Progenitor cell of endocrine pancreas (in vitro differentiated cells): ENCODE measurements at regions not wholly inside any gene's neighbourhood (a gene's known extent, or its start where the extent isn't known, plus 50 kb on each side); places are given as distances from the start of the nearest gene placed in this dataset.

Experiments used
- DNase-seq: peaks from one replicate; pipeline ENCODE4 v3.0.0; 2021; ENCODE audit warnings: low spot score; ENCODE audit not compliant: unreplicated experiment
- H3K27ac Mint-ChIP-seq: 2 replicates; pipeline ENCODE4 v1.8.0; 2021; ENCODE audit warnings: mild to moderate bottlenecking, moderate library complexity, mixed read lengths
- H3K27me3 Mint-ChIP-seq: 2 replicates; pipeline ENCODE4 v1.8.0; 2021; ENCODE audit warnings: mixed read lengths
- H3K36me3 Mint-ChIP-seq: 2 replicates; pipeline ENCODE4 v1.8.0; 2022; ENCODE audit warnings: mixed read lengths; ENCODE audit not compliant: insufficient read depth
- H3K4me1 Mint-ChIP-seq: 2 replicates; pipeline ENCODE4 v1.8.0; 2021; ENCODE audit warnings: low read depth, mixed read lengths
- H3K4me3 Mint-ChIP-seq: 2 replicates; pipeline ENCODE4 v1.8.0; 2021; ENCODE audit warnings: low read depth, mild to moderate bottlenecking, moderate library complexity, mixed read lengths
- H3K9me3 Mint-ChIP-seq: 2 replicates; pipeline ENCODE4 v1.8.0; 2021; ENCODE audit warnings: low read depth, mixed read lengths
- CTCF ChIP-seq: fragments of 200-600 bp; sonication (generic); IDR thresholded peaks from one replicate; pipeline ENCODE4 v1.5.0; 2021; ENCODE audit warnings: antibody characterized with exemption, mild to moderate bottlenecking; ENCODE audit not compliant: unreplicated experiment

- peaks cover 3% of the 10 kb centered on the region for H3K36me3 Mint-ChIP-seq
- no peak for TF ChIP-seq CTCF
- no peaks in the 10 kb centered on the region for H3K4me1 Mint-ChIP-seq
- H3K9me3 Mint-ChIP-seq: peaks cover 37% of the 10 kb centered on the region
- no peak overlapping the region for H3K4me3 Mint-ChIP-seq
- no peaks in the 10 kb centered on the region for H3K27me3 Mint-ChIP-seq
- no peak overlapping the region for H3K27ac Mint-ChIP-seq
- DNase-seq: no peak
Observed at GRCh38 chr19:22914646-22915045, 82.6 kb downstream of the ZNF723 start.

GRCh38 chr19:22918221-22918620, 84.8 kb downstream of the ZNF728 start:
- H3K9me3 Mint-ChIP-seq: peaks cover 50% of the 10 kb centered on the region
- peaks cover 4% of the 10 kb centered on the region for H3K36me3 Mint-ChIP-seq
- H3K4me1 Mint-ChIP-seq: no peaks in the 10 kb centered on the region
- H3K4me3 Mint-ChIP-seq: no peak overlapping the region
- no peak overlapping the region for H3K27ac Mint-ChIP-seq
- DNase-seq: no peak
- H3K27me3 Mint-ChIP-seq: no peaks in the 10 kb centered on the region
- TF ChIP-seq CTCF: no peak

DNA sequence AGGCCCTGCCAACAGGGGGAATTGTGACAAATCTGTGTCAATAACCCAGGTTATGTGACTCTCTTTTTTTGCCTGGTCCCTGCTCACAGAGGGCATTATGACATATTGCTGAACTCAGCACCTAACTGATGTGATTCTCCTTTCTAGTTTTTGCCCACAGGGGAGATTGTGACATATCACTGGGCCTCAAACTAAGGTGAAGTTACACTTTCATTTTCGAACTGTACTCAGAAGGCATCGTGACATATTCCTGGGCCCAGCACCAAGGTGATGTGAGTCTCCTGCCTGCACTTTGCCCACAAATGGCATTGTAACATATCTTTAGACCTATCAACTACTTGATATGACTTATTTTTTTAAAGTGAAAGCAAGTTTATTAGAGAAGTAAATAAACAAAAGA, 83.0 kb downstream of the ZNF728 start:
- H3K4me3 Mint-ChIP-seq: no peak overlapping the region
- H3K27me3 Mint-ChIP-seq: no peaks in the 10 kb centered on the region
- TF ChIP-seq CTCF: no peak
- no peak for DNase-seq
- H3K9me3 Mint-ChIP-seq: peaks cover 58% of the 10 kb centered on the region
- H3K36me3 Mint-ChIP-seq: peaks cover 4% of the 10 kb centered on the region
- H3K27ac Mint-ChIP-seq: no peak overlapping the region
- no peaks in the 10 kb centered on the region for H3K4me1 Mint-ChIP-seq
